Neural progenitor cell (in vitro differentiated cells): ENCODE measurements at regions not wholly inside any gene's neighbourhood (a gene's known extent, or its start where the extent isn't known, plus 50 kb on each side); places are given as distances from the start of the nearest gene placed in this dataset.
A peak's percentile ranks its signal among the peaks of the same experiment; 100 is the strongest.

ENCODE experiments used
- DNase-seq: peaks from one replicate; pipeline ENCODE4 v3.0.0-alpha.2; 2016; ENCODE audit warnings: low spot score
- H2AFZ ChIP-seq: fragments of 200-600 bp; sonication (generic); replicated peaks from 2 replicates; pipeline ENCODE4 v1.6.1; 2016; ENCODE audit warnings: antibody characterized with exemption
- H3F3A ChIP-seq: fragments of 200-600 bp; sonication (generic); 2 replicates; pipeline ENCODE4 v1.6.1; 2016; ENCODE audit warnings: antibody characterized with exemption, low read depth
- H3K27ac ChIP-seq: fragments of 200-600 bp; sonication (generic); 2 replicates; pipeline ENCODE4 v1.5.1; 2016; ENCODE audit warnings: mild to moderate bottlenecking
- H3K27me3 ChIP-seq: fragments of 200-600 bp; sonication (generic); 2 replicates; pipeline ENCODE4 v1.6.1; 2016; ENCODE audit warnings: mild to moderate bottlenecking, moderate library complexity
- H3K36me3 ChIP-seq: fragments of 200-600 bp; sonication (generic); 2 replicates; pipeline ENCODE4 v1.5.1; 2016
- H3K4me1 ChIP-seq: fragments of 200-600 bp; sonication (generic); 2 replicates; pipeline ENCODE4 v1.6.1; 2016; ENCODE audit warnings: mixed run types
- H3K4me2 ChIP-seq: fragments of 200-600 bp; sonication (generic); 2 replicates; pipeline ENCODE4 v1.6.1; 2016
- H3K4me3 ChIP-seq: fragments of 200-600 bp; sonication (generic); 2 replicates; pipeline ENCODE4 v1.5.1; 2016
- H3K79me2 ChIP-seq: fragments of 200-600 bp; sonication (generic); 2 replicates; pipeline ENCODE4 v1.6.1; 2016; ENCODE audit warnings: low read depth
- H3K9ac ChIP-seq: fragments of 200-600 bp; sonication (generic); 2 replicates; pipeline ENCODE4 v1.6.1; 2016
- H3K9me3 ChIP-seq: fragments of 200-600 bp; sonication (generic); 2 replicates; pipeline ENCODE4 v1.5.1; 2016; ENCODE audit warnings: low read depth
- H4K20me1 ChIP-seq: fragments of 200-600 bp; sonication (generic); 2 replicates; pipeline ENCODE4 v1.6.1; 2016; ENCODE audit warnings: low read depth
- H3K27ac Mint-ChIP-seq: 3 replicates; pipeline ENCODE4 v1.8.0; 2021; ENCODE audit warnings: mixed read lengths
- H3K27me3 Mint-ChIP-seq: 2 replicates; pipeline ENCODE4 v1.8.0; 2022; ENCODE audit warnings: low read depth, mild to moderate bottlenecking, inconsistent platforms, moderate library complexity, mixed read lengths; ENCODE audit not compliant: insufficient read depth
- H3K36me3 Mint-ChIP-seq: 3 replicates; pipeline ENCODE4 v1.8.0; 2021; ENCODE audit warnings: mixed read lengths
- H3K4me1 Mint-ChIP-seq: 3 replicates; pipeline ENCODE4 v1.8.0; 2021; ENCODE audit warnings: mixed read lengths
- H3K4me3 Mint-ChIP-seq: 3 replicates; pipeline ENCODE4 v1.8.0; 2021; ENCODE audit warnings: mild to moderate bottlenecking, moderate library complexity, mixed read lengths
- H3K9me3 Mint-ChIP-seq: 3 replicates; pipeline ENCODE4 v1.8.0; 2020; ENCODE audit warnings: mixed read lengths
- CTCF ChIP-seq: fragments of 200-600 bp; sonication (generic); IDR thresholded peaks from 2 replicates; pipeline ENCODE4 v1.5.1; 2017; ENCODE audit warnings: antibody characterized with exemption, mild to moderate bottlenecking
- EZH2 ChIP-seq: fragments of 200-600 bp; sonication (generic); IDR thresholded peaks from 2 replicates; pipeline ENCODE4 v1.6.1; 2017; ENCODE audit warnings: antibody characterized with exemption, mild to moderate bottlenecking, moderate library complexity
- EZH2phosphoT487 ChIP-seq: fragments of 200-600 bp; sonication (generic); IDR thresholded peaks from 2 replicates; pipeline ENCODE4 v1.6.1; 2017; ENCODE audit warnings: antibody characterized with exemption

GRCh38 chr3:84299329-84299728, 659.5 kb upstream of the CADM2 start:
- no peak overlapping the region for H2AFZ ChIP-seq
- Mint-ChIP-seq H3K36me3 (no peaks in the 10 kb centered on the region), H3K9me3 (no peaks in the 10 kb centered on the region), H3K4me1 (no peaks in the 10 kb centered on the region), H3K27ac (no peak overlapping the region), H3K4me3 (no peak overlapping the region), H3K27me3 (no peaks in the 10 kb centered on the region)
- no peak overlapping the region for H3K4me3 ChIP-seq
- H3K79me2 ChIP-seq: no peaks in the 10 kb centered on the region
- no peak for TF ChIP-seq CTCF
- no peak for TF ChIP-seq EZH2phosphoT487
- TF ChIP-seq EZH2: no peak
- H3K36me3 ChIP-seq: no peaks in the 10 kb centered on the region
- no peak overlapping the region for H3K9ac ChIP-seq
- no peak for DNase-seq
- H3K9me3 ChIP-seq: no peaks in the 10 kb centered on the region
- H4K20me1 ChIP-seq: no peaks in the 10 kb centered on the region
- H3K27ac ChIP-seq: no peak overlapping the region
- H3K4me2 ChIP-seq: no peak overlapping the region
- H3K4me1 ChIP-seq: no peaks in the 10 kb centered on the region
- H3K27me3 ChIP-seq: no peaks in the 10 kb centered on the region
- no peaks in the 10 kb centered on the region for H3F3A ChIP-seq

GRCh38 chr3:84304214-84304613, 654.6 kb upstream of the CADM2 start:
- Mint-ChIP-seq H3K9me3 (no peaks in the 10 kb centered on the region), H3K4me3 (no peak overlapping the region), H3K4me1 (no peaks in the 10 kb centered on the region), H3K27me3 (no peaks in the 10 kb centered on the region), H3K27ac (no peak overlapping the region), H3K36me3 (no peaks in the 10 kb centered on the region)
- H3K36me3 ChIP-seq: no peaks in the 10 kb centered on the region
- H3F3A ChIP-seq: no peaks in the 10 kb centered on the region
- no peaks in the 10 kb centered on the region for H3K4me1 ChIP-seq
- TF ChIP-seq EZH2 (no peak), EZH2phosphoT487 (no peak), CTCF (no peak)
- no peak overlapping the region for H3K4me3 ChIP-seq
- no peaks in the 10 kb centered on the region for H3K9me3 ChIP-seq
- H3K79me2 ChIP-seq: no peaks in the 10 kb centered on the region
- H3K27me3 ChIP-seq: no peaks in the 10 kb centered on the region
- DNase-seq: no peak
- H4K20me1 ChIP-seq: no peaks in the 10 kb centered on the region
- H2AFZ ChIP-seq: peak overlapping the region; percentile 76
- H3K27ac ChIP-seq: no peak overlapping the region
- no peak overlapping the region for H3K4me2 ChIP-seq
- no peak overlapping the region for H3K9ac ChIP-seq

DNA sequence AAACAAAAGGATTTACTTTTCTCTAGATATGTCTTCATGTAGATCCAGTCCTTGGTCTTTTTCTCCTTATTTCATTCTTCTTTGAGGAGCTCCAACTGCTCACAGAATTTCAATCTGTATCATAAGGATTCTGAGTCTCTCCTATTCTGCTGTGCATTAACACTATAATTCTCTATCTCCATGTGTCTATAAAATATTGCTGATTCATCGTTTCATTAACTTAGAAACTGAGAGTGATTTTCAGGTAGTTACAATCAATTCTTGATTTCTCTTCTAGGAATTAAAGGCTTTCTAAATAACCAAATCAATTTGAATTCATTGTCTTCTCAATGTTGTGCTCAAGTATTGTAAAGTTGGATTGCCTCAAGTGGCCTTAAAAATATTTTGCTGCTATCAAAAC, 651.5 kb upstream of the CADM2 start:
- no peak for TF ChIP-seq CTCF
- no peak for TF ChIP-seq EZH2phosphoT487
- TF ChIP-seq EZH2: no peak
- H3K27ac ChIP-seq: no peak overlapping the region
- H3K79me2 ChIP-seq: no peaks in the 10 kb centered on the region
- Mint-ChIP-seq H3K36me3 (no peaks in the 10 kb centered on the region), H3K27ac (no peak overlapping the region), H3K4me1 (no peaks in the 10 kb centered on the region), H3K27me3 (no peaks in the 10 kb centered on the region), H3K4me3 (no peak overlapping the region), H3K9me3 (no peaks in the 10 kb centered on the region)
- H3K27me3 ChIP-seq: no peaks in the 10 kb centered on the region
- no peak overlapping the region for H2AFZ ChIP-seq
- no peak overlapping the region for H3K4me2 ChIP-seq
- no peak overlapping the region for H3K9ac ChIP-seq
- H3K4me1 ChIP-seq: no peaks in the 10 kb centered on the region
- no peak for DNase-seq
- H3K36me3 ChIP-seq: no peaks in the 10 kb centered on the region
- H4K20me1 ChIP-seq: no peaks in the 10 kb centered on the region
- no peaks in the 10 kb centered on the region for H3F3A ChIP-seq
- H3K9me3 ChIP-seq: no peaks in the 10 kb centered on the region
- H3K4me3 ChIP-seq: no peak overlapping the region

DNA sequence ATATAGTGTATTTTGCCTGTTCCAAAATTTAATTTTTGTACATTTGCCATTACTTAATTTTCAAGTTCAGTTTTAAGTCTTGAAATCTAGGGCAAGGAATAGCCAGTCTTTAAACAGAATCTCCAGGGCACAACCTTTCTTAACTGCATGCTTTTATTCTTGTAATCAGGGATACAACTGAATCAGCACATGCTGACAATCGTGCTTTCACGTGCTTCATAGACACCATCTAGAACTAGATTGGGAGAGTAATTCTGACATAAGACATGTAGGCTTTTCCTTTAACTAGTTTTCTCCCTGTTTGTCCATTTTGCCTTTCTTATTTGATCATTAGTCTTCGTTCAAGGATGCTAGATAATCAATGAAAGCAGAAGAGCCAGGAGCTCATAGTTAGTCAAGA, 650.4 kb upstream of the CADM2 start:
- Histone ChIP-seq H3K4me3 (no peak overlapping the region), H3F3A (no peaks in the 10 kb centered on the region), H3K4me2 (no peak overlapping the region), H4K20me1 (no peaks in the 10 kb centered on the region), H3K9me3 (no peaks in the 10 kb centered on the region), H2AFZ (peak overlapping the region; percentile 55), H3K9ac (no peak overlapping the region), H3K27ac (no peak overlapping the region), H3K4me1 (no peaks in the 10 kb centered on the region), H3K27me3 (no peaks in the 10 kb centered on the region), H3K79me2 (no peaks in the 10 kb centered on the region), H3K36me3 (no peaks in the 10 kb centered on the region)
- Mint-ChIP-seq H3K4me3 (no peak overlapping the region), H3K36me3 (no peaks in the 10 kb centered on the region), H3K27ac (no peak overlapping the region), H3K27me3 (no peaks in the 10 kb centered on the region), H3K9me3 (no peaks in the 10 kb centered on the region), H3K4me1 (no peaks in the 10 kb centered on the region)
- no peak for DNase-seq
- no peak for TF ChIP-seq CTCF
- TF ChIP-seq EZH2: no peak
- no peak for TF ChIP-seq EZH2phosphoT487
